WTC11 (cell line): ENCODE measurements at regions not wholly inside any gene's neighbourhood (a gene's known extent, or its start where the extent isn't known, plus 50 kb on each side); places are given as distances from the start of the nearest gene placed in this dataset.

Experiments
- ATAC-seq: fragments of 200-7000 bp; cut with Tn5 transposase; 2 replicates; pipeline ENCODE4 v1.10.0; 2021; ENCODE audit warnings: mild to moderate bottlenecking, moderate library complexity
- CTCF ChIA-PET: fragments of 300-600 bp; sonication (Branson Sonifier 250); formaldehyde crosslinking; loops from one replicate; lab custom pipeline; 2021; ENCODE audit warnings: antibody characterized with exemption; lab: Charles Lee
- POLR2A ChIA-PET: fragments of 350-600 bp; sonication (Branson Sonifier 250); formaldehyde crosslinking; loops from one replicate; lab custom pipeline; 2021; ENCODE audit warnings: antibody characterized with exemption; lab: Charles Lee
- DNase-seq: peaks from one replicate; pipeline ENCODE4 v3.0.0; 2021; ENCODE audit warnings: low spot score
- H3K27ac Mint-ChIP-seq: 2 replicates; pipeline ENCODE4 v1.8.0; 2021; ENCODE audit warnings: mixed read lengths
- H3K27me3 Mint-ChIP-seq: 2 replicates; pipeline ENCODE4 v1.8.0; 2021; ENCODE audit warnings: low read depth, mild to moderate bottlenecking, moderate library complexity, mixed read lengths
- H3K36me3 Mint-ChIP-seq: 2 replicates; pipeline ENCODE4 v1.8.0; 2021; ENCODE audit warnings: mixed read lengths
- H3K4me1 Mint-ChIP-seq: 2 replicates; pipeline ENCODE4 v1.8.0; 2022; ENCODE audit warnings: mixed read lengths
- H3K4me3 Mint-ChIP-seq: 2 replicates; pipeline ENCODE4 v1.8.0; 2021; ENCODE audit warnings: mild to moderate bottlenecking, moderate library complexity, mixed read lengths
- H3K9me3 Mint-ChIP-seq: 2 replicates; pipeline ENCODE4 v1.8.0; 2021; ENCODE audit warnings: mixed read lengths
- ATF2 ChIP-seq: sonication (generic); formaldehyde crosslinking; IDR thresholded peaks from 2 replicates; pipeline ENCODE4 v1.8.1; 2022; ENCODE audit warnings: low read depth, missing genetic modification reagents, borderline replicate concordance
- ATF3 ChIP-seq: sonication (generic); formaldehyde crosslinking; conservative IDR thresholded peaks from 2 replicates; pipeline ENCODE4 v1.8.1; 2022; ENCODE audit warnings: mild to moderate bottlenecking, missing genetic modification reagents
- CBFB ChIP-seq: sonication (generic); formaldehyde crosslinking; IDR thresholded peaks from 2 replicates; pipeline ENCODE4 v1.8.1; 2022; ENCODE audit warnings: mild to moderate bottlenecking, low read depth, missing genetic modification reagents
- ELF4 ChIP-seq: sonication (generic); formaldehyde crosslinking; IDR thresholded peaks from 2 replicates; pipeline ENCODE4 v1.8.1; 2022; ENCODE audit warnings: low read depth, mild to moderate bottlenecking, moderate library complexity, missing genetic modification reagents
- ERG ChIP-seq: fragments of 250-450 bp; sonication (Bioruptor Pico); IDR thresholded peaks from 2 replicates; pipeline ENCODE4 v1.8.0; 2021; ENCODE audit warnings: mild to moderate bottlenecking
- FOXK1 ChIP-seq: sonication (generic); formaldehyde crosslinking; IDR thresholded peaks from 2 replicates; pipeline ENCODE4 v1.8.0; 2022; ENCODE audit warnings: mild to moderate bottlenecking, moderate library complexity, missing genetic modification reagents
- FOXP1 ChIP-seq: sonication (generic); formaldehyde crosslinking; IDR thresholded peaks from 2 replicates; pipeline ENCODE4 v1.8.0; 2022; ENCODE audit warnings: missing genetic modification reagents, mild to moderate bottlenecking, moderate library complexity, borderline replicate concordance
- HMGA2 ChIP-seq: fragments of 250-450 bp; sonication (Bioruptor Pico); IDR thresholded peaks from 2 replicates; pipeline ENCODE4 v1.4.0; 2021; ENCODE audit warnings: mild to moderate bottlenecking, moderate library complexity
- HMGXB4 ChIP-seq: sonication (generic); formaldehyde crosslinking; IDR thresholded peaks from 2 replicates; pipeline ENCODE4 v1.8.1; 2023; ENCODE audit warnings: mild to moderate bottlenecking, moderate library complexity, missing genetic modification reagents
- IRF2 ChIP-seq: sonication (generic); formaldehyde crosslinking; IDR thresholded peaks from 2 replicates; pipeline ENCODE4 v1.8.0; 2022; ENCODE audit warnings: low read depth, missing genetic modification reagents, borderline replicate concordance
- JAZF1 ChIP-seq: fragments of 250-450 bp; sonication (Bioruptor Pico); IDR thresholded peaks from 2 replicates; pipeline ENCODE4 v1.9.0; 2021; ENCODE audit warnings: moderate library complexity, mild to moderate bottlenecking, inconsistent platforms
- KAT7 ChIP-seq: sonication (generic); formaldehyde crosslinking; IDR thresholded peaks from 2 replicates; pipeline ENCODE4 v1.8.1; 2023; ENCODE audit warnings: missing genetic modification reagents, mild to moderate bottlenecking, borderline replicate concordance
- MXD4 ChIP-seq: fragments of 250-450 bp; sonication (Bioruptor Pico); IDR thresholded peaks from 2 replicates; pipeline ENCODE4 v1.8.0; 2021; ENCODE audit warnings: mild to moderate bottlenecking, moderate library complexity, borderline replicate concordance
- NFYB ChIP-seq: sonication (generic); formaldehyde crosslinking; conservative IDR thresholded peaks from 2 replicates; pipeline ENCODE4 v1.8.0; 2022; ENCODE audit warnings: low read depth, missing genetic modification reagents
- NR2C2 ChIP-seq: sonication (generic); formaldehyde crosslinking; IDR thresholded peaks from 2 replicates; pipeline ENCODE4 v1.8.0; 2022; ENCODE audit warnings: mild to moderate bottlenecking, missing genetic modification reagents
- PRDM15 ChIP-seq: sonication (generic); formaldehyde crosslinking; IDR thresholded peaks from 2 replicates; pipeline ENCODE4 v1.8.0; 2022; ENCODE audit warnings: missing genetic modification reagents
- RORB ChIP-seq: fragments of 250-450 bp; sonication (Bioruptor Pico); IDR thresholded peaks from 2 replicates; pipeline ENCODE4 v1.9.0; 2021; ENCODE audit warnings: mild to moderate bottlenecking
- SMAD4 ChIP-seq: sonication (generic); formaldehyde crosslinking; IDR thresholded peaks from 2 replicates; pipeline ENCODE4 v1.8.0; 2022; ENCODE audit warnings: mild to moderate bottlenecking, missing genetic modification reagents
- TEAD1 ChIP-seq: sonication (generic); formaldehyde crosslinking; IDR thresholded peaks from 2 replicates; pipeline ENCODE4 v1.8.0; 2022; ENCODE audit warnings: mild to moderate bottlenecking, missing genetic modification reagents
- TEAD4 ChIP-seq: sonication (generic); formaldehyde crosslinking; IDR thresholded peaks from 2 replicates; pipeline ENCODE4 v1.8.0; 2022; ENCODE audit warnings: mild to moderate bottlenecking, missing genetic modification reagents
- TP53 ChIP-seq: sonication (generic); formaldehyde crosslinking; IDR thresholded peaks from 2 replicates; pipeline ENCODE4 v1.8.1; 2023; ENCODE audit warnings: mild to moderate bottlenecking, missing genetic modification reagents
- ZNF138 ChIP-seq: sonication (generic); formaldehyde crosslinking; conservative IDR thresholded peaks from 2 replicates; pipeline ENCODE4 v1.8.1; 2022; ENCODE audit warnings: mild to moderate bottlenecking, moderate library complexity, missing genetic modification reagents
- ZNF219 ChIP-seq: sonication (generic); formaldehyde crosslinking; IDR thresholded peaks from 2 replicates; pipeline ENCODE4 v1.8.0; 2023; ENCODE audit warnings: missing genetic modification reagents, mild to moderate bottlenecking, borderline replicate concordance
- ZNF317 ChIP-seq: sonication (generic); formaldehyde crosslinking; IDR thresholded peaks from 2 replicates; pipeline ENCODE4 v1.8.1; 2023; ENCODE audit warnings: low read depth, mild to moderate bottlenecking, moderate library complexity, missing genetic modification reagents, borderline replicate concordance
- ZNF396 ChIP-seq: fragments of 250-450 bp; sonication (Bioruptor Pico); IDR thresholded peaks from 2 replicates; pipeline ENCODE4 v1.8.0; 2021; ENCODE audit warnings: mild to moderate bottlenecking, moderate library complexity, borderline replicate concordance
- ZNF416 ChIP-seq: fragments of 250-450 bp; sonication (Bioruptor Pico); IDR thresholded peaks from 2 replicates; pipeline ENCODE4 v1.9.0; 2021; ENCODE audit warnings: mild to moderate bottlenecking, inconsistent platforms
- ZNF671 ChIP-seq: fragments of 250-450 bp; sonication (Bioruptor Pico); IDR thresholded peaks from 2 replicates; pipeline ENCODE4 v1.8.0; 2021; ENCODE audit warnings: mild to moderate bottlenecking

- Mint-ChIP-seq H3K4me1 (peaks cover 28% of the 10 kb centered on the region), H3K27ac (no peak overlapping the region), H3K36me3 (no peaks in the 10 kb centered on the region), H3K27me3 (peaks cover 24% of the 10 kb centered on the region), H3K9me3 (no peaks in the 10 kb centered on the region), H3K4me3 (no peak overlapping the region)
- CTCF ChIA-PET = interaction anchor here (0.6 kb wide), 1 partner anchor 230 kb away, joined by 3 read pairs; no protein-coding TSS in a partner anchor
- no peak for DNase-seq
- TF ChIP-seq ZNF671 (CRISPR knock-in tag) (no peak), JAZF1 (no peak), ELF4 (CRISPR knock-in tag) (no peak), NR2C2 (CRISPR knock-in tag) (no peak), KAT7 (CRISPR knock-in tag) (no peak), ATF2 (CRISPR knock-in tag) (no peak), ZNF317 (CRISPR knock-in tag) (no peak), MXD4 (no peak), FOXP1 (CRISPR knock-in tag) (no peak), ZNF138 (no peak), IRF2 (CRISPR knock-in tag) (no peak), ERG (CRISPR knock-in tag) (no peak), HMGA2 (CRISPR knock-in tag) (no peak), TEAD1 (CRISPR knock-in tag) (no peak), CBFB (CRISPR knock-in tag) (no peak), TEAD4 (CRISPR knock-in tag) (no peak), HMGXB4 (no peak), ATF3 (CRISPR knock-in tag) (no peak), SMAD4 (CRISPR knock-in tag) (no peak)
- TF ChIP-seq, all 79 proteins: peak for 0
- ATAC-seq = no peak
- POLR2A ChIA-PET = no interaction called here
These were observed 57.2 kb upstream of the DLK1 start for GRCh38 chr14:100669468-100669867.

GRCh38 chr14:100670017-100670752 lies 56.5 kb upstream of the DLK1 start:
- DNase-seq (no peak), ATAC-seq (no peak)
- no peaks in the 10 kb centered on the region for H3K9me3 Mint-ChIP-seq
- H3K27me3 Mint-ChIP-seq = peaks cover 24% of the 10 kb centered on the region
- no peak overlapping the region for H3K4me3 Mint-ChIP-seq
- H3K36me3 Mint-ChIP-seq = no peaks in the 10 kb centered on the region
- H3K27ac Mint-ChIP-seq = no peak overlapping the region
- CTCF ChIA-PET = interaction anchor here (1.5 kb wide), 1 partner anchor 12 kb away, joined by 4 read pairs; no protein-coding TSS in a partner anchor
- H3K4me1 Mint-ChIP-seq = peaks cover 26% of the 10 kb centered on the region
- POLR2A ChIA-PET = no interaction called here
- TF ChIP-seq FOXK1 = no peak
- no peak for TF ChIP-seq ZNF396 (CRISPR knock-in tag)
- no peak for TF ChIP-seq ZNF219 (CRISPR knock-in tag)
- no peak for TF ChIP-seq PRDM15
- TF ChIP-seq ZNF416 = no peak
- TF ChIP-seq TEAD1 (CRISPR knock-in tag) = no peak
- no peak for TF ChIP-seq TP53 (CRISPR knock-in tag)
- no peak for TF ChIP-seq NFYB
- TF ChIP-seq MXD4 = no peak
- TF ChIP-seq RORB (CRISPR knock-in tag) = no peak
